Epidermal melanocyte (primary cell): ENCODE measurements at regions not wholly inside any gene's neighbourhood (a gene's known extent, or its start where the extent isn't known, plus 50 kb on each side); places are given as distances from the start of the nearest gene placed in this dataset.

Source experiments
- DNase-seq: peaks from one replicate; pipeline ENCODE4 v3.0.0; 2011; ENCODE audit warnings: low spot score; ENCODE audit not compliant: insufficient read length

DNA sequence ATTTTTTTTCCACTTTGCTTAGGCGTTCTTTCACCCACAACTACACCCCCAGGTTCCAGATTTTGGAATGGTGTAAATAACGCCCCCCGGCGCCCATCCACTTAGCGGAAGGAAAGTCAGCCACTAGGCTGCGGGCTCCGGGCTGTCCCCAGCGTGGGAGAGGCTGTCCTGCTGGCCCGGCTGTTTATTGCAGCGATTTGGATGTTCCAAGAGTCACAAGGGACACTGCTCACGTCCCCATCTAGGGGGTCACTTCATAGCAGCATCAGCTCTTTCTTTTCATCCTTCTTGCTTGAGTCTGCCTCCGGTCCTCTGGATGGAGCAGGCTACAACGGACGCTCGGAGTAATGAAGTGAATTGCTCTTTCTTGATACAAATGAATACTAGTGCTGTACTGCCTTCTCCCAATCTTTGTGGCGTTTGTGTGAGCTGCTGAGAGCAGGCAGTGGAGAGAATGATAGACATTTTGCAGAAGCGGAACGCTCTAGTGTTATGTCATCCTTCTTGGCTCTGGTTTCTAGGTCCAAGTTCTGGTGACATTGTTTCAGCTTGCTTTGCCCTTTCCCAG lies 50.7 kb upstream of the PAIP2B start:
- DNase-seq: no peak

DNA sequence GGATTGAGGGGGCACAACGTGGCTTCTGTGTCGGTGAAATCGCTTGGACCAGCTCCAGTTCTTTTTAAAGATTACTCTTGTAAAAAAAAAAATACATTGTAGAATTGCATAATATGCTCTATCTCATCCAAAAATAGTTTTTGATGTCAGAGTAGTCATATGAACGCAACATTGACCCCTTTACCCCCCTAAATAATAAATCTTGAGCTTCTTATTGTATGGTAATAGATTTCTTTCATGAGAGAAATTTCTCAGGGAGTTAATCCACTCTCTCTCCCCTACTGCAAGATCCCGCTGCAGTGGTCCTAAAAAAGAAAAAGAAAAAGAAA lies 50.2 kb upstream of the PAIP2B start:
- no peak for DNase-seq

DNA sequence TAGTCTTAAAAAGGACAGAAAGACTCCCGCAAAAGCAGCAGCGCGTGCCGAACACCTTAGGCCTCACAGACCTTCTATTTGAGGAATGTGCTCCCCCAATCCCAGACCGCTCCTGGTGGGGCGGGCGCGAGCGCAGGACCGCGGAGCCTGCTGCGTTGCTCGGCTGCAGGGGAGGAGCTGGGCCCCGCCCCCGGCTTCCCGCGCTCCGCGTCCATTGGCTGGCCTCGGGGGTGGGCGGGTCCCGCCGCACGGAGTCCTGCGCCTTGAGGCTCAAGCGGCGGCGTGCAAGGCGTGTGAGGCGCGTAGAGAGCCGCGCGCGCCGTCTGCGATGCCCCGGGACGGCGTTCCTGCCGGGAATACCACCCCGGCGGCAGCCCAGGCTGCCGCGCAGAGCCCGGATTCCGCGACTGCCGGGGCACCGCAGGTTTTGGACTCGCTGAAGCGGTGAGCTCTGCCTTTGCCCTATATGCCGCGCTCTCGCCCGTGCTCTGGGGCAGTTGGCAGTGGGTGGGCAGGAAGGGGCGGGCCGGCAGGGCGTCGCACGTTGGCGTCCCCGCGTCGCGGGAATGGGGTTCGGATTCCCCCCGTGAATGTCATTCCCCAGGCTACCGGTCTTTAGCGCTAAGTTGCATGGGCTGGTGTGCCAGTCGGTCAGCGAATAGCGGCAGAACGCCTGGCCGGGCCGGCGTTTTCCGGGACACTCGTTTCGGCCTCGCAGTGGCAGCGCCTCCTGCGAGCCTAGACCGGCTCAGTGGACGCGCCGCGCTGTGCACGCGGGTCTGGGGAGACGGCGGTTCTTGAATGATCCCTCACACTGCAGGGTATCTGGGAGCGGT lies 49.6 kb upstream of the PAIP2B start:
- peak; percentile 84 for DNase-seq
